ENCODE measurements at regions not wholly inside any gene's neighbourhood (a gene's known extent, or its start where the extent isn't known, plus 50 kb on each side); places are given as distances from the start of the nearest gene placed in this dataset.

DNA sequence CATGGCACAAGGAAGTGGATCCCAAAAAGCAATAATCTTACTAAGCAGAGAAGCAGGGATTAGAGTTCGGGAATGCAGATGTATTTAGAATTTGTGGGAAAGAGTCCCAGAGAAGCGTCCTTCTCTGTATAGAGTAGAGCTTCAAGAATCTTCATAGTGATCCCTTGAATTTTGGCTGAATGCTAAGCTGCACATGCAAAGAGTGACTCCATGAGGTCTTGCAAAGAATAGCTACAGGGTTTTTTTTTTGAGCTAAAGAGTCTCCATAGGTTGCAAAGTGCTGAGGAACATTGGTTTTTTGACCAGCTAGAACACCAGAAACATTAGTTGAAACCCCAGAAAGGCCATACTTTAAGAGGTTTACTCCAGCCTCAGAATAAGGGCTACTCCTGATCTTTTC is 206.7 kb downstream of the CTH start (continued):
- TF ChIP-seq, protein P1, sequence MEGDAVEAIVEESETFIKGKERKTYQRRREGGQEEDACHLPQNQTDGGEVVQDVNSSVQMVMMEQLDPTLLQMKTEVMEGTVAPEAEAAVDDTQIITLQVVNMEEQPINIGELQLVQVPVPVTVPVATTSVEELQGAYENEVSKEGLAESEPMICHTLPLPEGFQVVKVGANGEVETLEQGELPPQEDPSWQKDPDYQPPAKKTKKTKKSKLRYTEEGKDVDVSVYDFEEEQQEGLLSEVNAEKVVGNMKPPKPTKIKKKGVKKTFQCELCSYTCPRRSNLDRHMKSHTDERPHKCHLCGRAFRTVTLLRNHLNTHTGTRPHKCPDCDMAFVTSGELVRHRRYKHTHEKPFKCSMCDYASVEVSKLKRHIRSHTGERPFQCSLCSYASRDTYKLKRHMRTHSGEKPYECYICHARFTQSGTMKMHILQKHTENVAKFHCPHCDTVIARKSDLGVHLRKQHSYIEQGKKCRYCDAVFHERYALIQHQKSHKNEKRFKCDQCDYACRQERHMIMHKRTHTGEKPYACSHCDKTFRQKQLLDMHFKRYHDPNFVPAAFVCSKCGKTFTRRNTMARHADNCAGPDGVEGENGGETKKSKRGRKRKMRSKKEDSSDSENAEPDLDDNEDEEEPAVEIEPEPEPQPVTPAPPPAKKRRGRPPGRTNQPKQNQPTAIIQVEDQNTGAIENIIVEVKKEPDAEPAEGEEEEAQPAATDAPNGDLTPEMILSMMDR (IDR thresholded peaks at IDR 0.05; ENCODE audit: control extremely low read depth in 1 of 3, insufficient read depth in 1 of 3, low read depth in 1 of 3, low read length in 3 of 3): peak in 2 of 3 experiments; percentile 52 to 59; a peak in 3 of 4 replicates
- TF ChIP-seq TBP (IDR thresholded peaks at IDR 0.05; ENCODE audit: low read depth, low read length) (no peak), SIRT6 (IDR thresholded peaks at IDR 0.05; ENCODE audit: low read length) (no peak), TAF1 (IDR thresholded peaks at IDR 0.05; ENCODE audit: low read depth, low read length) (no peak)
